ENCODE measurements at regions not wholly inside any gene's neighbourhood (a gene's known extent, or its start where the extent isn't known, plus 50 kb on each side); places are given as distances from the start of the nearest gene placed in this dataset.

DNA sequence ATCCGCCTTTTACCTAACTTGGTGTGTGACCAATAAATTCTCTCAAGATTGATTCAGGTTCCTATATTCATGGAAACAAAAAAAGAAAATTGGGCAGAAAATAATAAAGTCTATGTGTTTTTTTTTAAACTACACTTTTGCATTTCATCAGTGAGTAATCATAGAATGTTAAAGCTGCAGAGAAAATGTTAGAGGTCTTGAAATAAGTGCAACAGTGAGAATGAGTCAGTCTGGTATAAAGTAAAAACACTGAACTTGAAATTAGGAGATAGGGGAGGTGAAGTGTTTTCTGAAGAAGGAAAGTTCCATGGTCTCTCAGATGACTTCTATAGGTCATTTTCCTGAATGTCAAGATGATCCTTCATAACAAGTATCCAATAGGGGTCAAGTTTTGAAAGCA is 202.6 kb upstream of the NRP1 start:
- no peak for DNase-seq

DNA sequence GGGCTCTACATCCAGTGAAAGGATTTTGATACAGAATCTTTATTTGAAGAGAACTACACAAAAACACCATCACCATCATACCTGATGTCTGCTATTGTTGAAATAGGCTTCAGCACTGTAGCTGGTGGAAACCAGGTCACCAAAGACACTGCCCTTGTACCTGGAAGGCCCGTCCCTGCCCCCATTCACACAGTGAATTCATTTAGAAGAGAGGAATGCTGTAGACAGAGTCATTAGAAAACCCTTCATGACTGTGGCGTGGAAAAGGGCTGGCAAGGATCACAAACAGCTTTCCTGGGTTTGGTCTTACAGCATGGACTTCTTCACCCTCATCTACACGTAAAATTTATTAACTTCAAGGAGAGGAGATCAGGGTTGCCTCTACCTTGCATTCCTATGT is 202.0 kb upstream of the NRP1 start:
- no peak for DNase-seq

DNA sequence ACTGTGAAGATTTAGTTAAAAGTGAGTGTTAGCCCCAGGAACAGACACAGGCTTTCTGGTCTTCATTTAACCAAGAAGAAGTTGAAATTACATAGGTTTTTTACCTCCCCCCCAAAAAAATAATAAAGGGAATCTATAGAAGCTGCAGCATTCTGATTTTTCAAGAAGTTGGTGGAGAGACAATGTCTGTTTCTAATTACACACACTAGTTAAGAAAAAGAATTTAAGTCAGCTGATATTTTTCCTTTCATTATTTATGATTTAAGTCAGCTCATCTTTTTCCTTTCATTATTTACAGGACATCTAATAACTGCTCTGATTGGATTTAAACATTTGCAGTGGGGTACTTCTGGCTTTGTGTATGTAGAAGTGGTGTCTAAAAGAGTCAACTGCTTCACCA is 201.4 kb upstream of the NRP1 start:
- no peak for DNase-seq

DNA sequence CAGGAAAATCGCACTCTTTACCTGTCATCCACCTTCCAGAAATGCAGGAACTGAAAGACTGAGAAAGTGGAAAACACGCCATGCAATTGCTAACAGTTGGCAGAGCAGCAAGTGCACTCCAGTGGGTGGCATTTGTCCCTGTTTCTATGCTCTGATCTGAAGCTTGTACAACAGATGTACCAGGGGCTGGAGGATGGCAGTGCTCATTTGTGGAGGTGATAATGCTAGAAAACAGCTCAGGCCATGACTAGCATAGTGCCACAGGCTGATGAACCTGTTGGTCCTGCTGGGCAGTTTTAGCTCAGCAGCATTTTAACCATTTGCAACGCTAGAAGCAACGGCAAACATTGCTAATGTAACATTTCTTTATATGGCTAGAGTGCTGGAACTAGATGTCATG is 199.9 kb upstream of the NRP1 start:
- no peak for DNase-seq

DNA sequence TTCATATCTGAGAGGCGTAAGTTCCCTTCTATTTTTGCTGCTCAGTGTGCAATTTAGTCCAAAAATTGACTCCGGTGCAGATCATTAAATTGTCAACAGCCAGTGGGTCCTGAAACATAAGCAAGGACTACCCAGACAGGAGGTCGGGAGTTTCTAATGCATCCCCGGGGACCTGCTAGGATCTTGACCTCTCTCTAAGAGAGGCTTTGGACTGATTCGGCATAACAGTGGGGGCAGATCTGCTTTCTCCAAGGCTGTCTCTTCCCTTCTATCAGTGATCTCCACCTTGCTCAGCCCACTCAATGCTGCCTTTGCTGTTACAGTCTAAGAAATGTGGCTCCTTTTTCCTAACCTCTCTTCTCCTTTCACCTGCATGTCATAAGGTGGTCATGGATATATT is 199.1 kb upstream of the NRP1 start:
- no peak for DNase-seq

DNA sequence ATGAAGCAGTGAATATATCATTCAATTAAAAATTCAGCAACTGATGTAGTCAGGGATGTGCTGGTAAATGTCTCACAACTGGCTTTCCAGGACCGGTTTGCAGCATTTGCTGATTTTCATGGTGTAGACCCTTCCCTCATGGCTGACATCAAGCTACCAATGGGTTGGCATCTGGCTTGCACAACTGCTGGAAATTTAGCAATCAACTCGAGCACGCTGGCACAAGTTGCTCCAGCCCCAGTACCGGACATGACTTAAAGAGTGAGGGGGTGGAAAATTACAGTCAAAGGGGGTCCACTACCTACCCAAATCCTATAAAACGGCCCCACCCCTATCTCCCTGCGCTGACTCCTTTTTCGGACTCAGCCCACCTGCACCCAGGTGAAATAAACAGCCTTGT is 198.4 kb upstream of the NRP1 start:
- DNase-seq, result no peak

DNA sequence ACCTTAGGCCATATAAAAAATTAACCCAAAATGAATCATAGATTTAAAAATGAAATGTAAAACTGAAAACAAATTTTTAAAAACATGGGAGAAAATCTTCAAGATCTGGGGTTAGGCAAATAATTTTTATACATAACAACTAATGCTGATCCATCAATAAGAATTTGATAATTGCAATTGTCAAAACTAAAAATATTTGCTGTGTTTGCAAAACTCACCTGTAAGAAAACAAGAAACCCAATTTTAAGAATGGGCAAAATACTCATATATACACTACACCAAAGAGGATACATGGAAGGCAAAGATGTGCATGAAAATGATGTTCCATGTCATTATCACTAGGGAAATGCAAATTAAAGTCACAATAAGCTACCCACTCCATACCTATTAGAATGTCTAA is 194.8 kb upstream of the NRP1 start:
- DNase-seq, result no peak

DNA sequence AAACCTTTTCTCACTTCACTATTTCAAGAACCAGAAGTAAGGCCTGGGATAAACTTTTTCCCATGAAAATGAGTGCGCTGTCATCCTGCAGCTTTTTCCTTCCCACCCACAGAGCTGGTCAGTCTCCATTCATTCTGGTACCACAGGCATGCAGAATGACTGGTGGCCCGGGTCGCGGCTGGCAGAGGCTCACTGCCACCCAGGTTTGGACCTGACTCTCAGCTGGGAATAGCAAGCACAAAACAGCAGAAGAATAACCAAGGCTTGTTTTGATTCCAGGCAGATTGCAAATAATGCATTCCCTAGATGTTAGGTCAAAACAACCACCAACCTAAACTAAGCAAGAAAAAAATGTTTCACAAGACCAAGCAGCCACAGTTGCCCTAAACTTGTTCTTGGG is 190.5 kb upstream of the NRP1 start:
- DNase-seq, result no peak

DNA sequence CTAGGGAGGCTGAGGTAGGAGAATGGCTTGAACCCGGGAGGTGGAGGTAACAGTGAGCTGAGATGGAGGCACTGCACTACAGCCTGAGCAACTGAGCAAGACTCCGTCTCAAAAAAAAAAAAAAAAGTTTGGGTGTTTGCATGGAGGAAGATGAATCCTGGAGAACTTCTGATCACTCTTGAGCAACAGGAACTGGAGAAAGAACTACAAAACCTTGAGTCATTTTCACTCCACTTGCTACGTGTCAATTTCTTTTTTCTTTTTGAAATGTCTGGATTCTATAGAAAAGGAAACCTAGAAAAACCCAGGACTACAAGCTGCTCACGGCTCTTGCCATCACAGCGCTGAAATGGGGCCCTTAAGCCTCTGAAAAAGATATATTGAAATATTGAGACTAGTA is 189.6 kb upstream of the NRP1 start:
- no peak for DNase-seq

DNA sequence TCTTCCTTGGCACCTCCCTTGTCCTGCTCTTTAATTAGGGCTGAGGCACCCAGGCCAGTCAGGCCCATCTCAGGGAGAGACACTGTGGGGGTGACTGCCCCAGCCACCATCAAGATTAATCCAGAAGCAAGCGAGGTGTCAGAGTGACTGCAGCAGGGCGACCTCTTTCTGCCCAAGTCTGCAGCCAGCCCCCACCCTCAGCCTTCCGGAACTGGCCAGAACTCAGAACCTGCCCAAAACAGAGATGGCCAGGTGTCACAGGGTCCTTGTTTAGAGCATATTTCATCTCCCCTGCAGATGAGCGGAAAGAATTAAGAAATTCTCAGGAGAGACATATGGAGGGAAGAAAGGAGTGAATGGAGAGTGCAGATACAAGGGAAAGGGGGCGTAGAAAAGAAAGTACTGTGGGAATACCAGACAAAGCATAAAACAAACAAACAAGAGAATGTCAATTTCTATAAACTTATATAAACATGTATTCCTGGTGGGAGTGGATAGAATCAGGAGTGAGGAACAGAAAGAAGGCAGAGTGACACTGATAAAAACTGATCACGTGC is 188.8 kb upstream of the NRP1 start:
- DNase-seq, result no peak

DNA sequence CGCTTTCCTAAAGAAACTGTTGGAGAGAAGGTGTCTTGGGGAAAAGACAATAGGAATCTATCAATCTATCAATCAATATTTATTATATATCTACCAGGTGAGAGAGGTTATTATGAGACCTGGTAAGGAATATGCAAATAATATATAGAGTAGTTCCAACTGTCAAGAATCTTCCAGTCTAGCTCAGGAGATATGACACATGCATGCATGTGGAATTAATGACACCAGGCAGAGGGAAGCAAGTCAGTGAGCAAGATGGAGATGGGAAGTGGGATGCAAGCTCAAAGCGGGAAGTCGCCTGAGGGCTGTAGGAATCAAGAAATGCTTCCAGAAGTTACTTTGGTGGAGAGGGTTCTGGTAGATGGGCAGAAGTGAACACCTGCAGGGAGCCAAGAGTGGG is 187.4 kb upstream of the NRP1 start:
- no peak for DNase-seq

DNA sequence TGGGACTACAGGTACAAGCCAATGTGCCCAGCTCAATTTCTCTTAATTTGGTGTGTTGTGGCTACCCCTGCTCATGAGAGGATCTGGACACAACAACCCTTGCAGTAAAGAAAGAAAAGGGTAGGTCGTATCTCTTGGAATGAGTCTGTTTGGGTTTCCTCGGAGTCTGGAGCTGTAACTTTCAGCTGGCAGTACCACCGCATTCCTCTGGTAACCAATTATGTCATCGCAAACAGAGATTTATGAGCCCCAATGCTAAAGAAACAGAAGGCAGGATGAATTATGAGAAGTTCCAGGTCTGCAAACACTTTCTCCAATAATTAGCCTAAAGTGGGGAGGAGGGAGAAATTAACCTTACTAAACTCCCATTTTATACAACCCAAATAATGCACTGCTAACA is 186.6 kb upstream of the NRP1 start:
- DNase-seq, result no peak

DNA sequence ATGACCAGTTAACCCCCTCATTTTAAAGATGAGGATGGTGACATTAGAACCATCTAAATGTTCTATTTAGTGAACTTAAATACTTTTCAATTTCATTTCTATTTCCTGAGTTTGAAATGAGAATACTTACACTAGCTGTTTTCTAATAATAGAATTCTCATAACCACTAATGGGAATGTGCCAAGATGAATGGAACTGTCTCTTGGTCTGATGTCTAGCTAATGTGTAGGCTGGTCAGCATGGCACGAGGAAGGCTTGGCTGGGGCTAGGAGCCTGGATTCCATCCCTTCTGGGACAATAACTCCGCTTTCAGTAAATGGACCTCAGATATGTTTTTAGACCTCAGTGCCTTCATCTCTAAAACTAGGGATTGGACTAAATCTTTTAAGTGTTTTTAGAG is 185.8 kb upstream of the NRP1 start:
- DNase-seq, result no peak

DNA sequence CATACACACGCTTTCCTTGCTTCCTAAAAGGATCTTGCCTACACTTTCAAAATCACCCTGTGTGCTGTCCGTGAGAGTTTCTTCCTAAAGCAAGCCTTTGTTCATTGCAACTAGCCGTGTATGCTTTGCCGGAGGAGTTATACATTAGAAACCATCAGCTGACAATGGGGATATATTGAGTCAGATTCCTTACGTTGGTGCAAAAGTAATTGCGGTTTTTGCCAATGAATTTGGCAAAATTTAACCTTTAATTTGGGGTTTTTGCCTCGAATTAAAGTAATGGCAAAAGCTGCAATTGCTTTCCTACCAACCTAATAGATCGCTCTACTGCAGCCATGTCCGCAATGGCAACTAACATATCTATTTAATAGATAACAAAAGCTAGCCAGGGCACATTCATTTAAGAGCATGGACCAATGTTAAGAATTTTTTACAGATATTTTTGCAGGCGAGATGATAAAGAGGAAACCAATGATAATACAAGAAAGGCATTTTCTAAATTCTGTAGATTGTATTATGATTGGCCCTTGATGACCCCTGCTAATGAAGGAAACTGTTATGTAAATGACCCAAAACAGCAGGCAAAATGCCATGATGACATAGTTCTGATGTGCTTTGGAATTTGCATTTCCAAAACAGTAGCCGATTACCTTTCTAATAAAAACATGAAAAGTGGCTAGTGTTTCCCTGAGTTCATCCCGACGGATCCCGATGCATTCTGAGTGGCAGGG is 184.8 kb upstream of the NRP1 start:
- DNase-seq, result no peak

DNA sequence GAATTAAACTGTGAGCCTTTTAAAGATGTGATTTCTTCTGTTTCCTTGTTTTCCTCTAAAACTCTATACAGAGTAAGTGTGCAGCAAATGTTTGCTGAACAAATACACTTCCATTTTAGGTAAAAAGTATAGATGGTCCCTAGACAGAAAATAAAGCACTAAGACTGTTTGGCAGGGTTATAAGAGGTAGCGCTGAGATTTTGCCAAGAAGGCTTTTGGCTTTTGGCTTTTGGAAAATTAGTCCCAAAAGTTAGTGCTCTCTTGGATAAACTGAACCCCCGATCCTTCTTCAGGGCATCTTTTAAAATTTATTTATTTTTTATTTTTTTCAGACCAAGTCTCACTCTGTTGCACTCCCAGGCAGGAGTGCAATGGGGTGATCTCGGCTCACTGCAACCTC is 175.7 kb upstream of the NRP1 start:
- no peak for DNase-seq

DNA sequence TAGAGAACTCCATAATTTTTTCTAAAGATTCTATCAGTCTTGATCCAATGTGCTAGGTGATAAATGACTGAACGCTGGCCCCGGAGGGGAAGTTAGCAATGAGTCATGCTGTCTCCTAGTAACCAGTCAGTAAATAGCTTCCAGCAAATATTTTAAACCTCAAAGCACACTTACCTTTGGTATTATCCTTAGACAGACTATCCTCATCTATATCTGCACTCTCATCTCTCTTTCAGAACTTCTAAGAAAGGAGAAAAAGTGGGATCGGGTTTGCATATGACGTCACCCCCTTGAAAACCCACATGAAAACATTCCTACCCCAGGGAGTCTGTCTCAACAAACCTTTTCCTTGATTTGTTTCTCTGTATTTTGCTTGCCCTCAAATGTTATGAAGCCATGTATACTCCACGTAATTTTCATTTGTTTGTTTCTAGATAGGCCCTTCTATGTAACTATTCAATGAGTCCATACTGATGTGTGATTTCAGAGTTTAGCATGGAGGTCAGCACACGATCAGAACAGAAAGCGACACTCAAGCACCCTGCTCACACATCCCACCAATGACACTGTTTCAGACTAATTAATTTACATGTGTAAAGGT is 174.9 kb upstream of the NRP1 start:
- peak in 1 of 5 donors; percentile 46 for DNase-seq

DNA sequence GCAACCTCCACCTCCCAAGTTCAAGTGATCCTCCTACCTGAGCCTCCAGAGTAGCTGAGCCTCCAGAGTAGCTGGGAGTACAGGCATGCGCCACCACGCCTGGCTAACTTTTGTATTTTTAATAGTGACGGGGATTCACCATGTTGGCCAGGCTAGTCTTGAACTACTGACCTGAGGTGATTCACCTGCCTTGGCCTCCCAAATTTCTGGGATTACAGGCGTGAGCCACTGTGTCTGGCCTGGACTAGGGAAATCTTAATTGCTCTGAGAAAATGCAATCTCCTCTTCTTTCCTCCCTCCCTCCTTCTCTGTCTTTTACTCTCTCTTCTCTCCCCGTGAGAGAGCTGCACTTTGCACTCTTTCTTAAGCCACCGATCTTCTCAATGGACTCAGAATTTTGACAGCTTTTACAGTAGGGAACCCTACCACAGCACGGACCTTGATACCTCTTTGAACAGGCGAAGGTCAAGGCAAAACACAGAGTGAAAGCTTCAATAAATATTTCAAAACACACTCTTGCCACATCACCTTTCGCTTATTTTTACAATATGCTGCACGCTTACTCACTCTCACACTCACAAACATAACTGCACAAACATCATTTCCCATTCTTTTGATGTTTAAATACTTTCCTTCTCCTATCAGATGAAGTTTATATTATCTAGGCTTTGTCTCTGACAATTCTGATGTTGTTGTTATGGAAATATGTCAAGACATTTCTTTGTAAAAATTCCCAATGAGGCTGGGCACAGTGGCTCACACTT is 173.4 kb upstream of the NRP1 start:
- no peak for DNase-seq

DNA sequence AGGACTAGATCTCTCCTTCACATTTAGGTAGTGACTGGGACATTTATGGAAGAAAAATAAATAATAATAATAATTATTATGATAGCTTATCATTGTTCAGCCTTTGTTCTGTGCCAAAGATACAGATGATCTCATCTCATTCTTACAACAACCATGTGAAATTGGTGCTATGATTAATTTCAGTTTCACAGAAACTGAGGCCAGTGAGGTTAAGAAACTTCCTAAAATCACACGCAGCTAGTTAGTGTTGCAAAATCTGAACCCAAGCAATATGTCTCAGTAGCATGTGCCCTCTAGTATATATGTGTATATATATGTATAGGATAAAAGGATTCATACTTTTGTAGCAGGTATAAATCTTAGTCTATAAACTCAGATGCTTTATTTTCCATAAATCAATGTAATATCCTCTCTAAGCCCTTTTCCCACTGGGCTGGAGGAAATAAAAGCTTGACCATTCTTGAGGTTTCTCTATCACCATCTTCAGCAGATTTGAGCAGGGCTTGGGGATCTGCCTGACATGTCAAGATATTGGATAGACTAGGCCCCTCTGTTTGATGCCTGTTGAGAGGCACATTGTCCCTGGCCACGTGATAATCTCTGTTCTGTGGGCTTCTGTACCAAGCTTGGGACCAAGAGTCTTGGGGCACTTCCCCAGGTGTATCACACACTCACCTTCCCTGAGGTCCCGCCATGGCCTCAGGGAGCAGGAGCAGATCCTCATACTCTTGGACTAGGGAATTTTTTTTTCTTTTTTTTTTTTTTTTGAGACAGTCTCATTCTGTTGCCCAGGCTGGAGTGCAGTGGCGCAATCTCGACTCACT is 172.6 kb upstream of the NRP1 start:
- DNase-seq, result peak in 1 of 5 donors; percentile 25

DNA sequence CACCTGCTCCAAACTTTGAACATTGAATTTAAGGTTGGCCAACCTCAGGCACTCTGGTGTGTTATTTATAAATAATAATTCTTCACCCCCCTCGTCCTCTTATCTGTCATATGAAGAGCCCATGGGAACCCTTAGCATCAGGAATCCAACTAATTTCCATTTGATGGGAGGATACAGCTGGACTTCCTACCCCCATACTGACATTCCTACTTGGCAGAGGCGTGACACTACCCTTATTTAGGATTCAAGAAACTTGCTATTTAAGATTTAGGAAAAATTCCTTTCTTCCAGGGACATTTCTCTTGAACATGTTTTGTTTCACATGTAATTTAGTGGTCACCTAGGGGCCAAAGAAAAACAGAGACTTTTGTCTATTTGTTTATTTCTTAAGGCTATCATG is 171.9 kb upstream of the NRP1 start:
- DNase-seq, result no peak

DNA sequence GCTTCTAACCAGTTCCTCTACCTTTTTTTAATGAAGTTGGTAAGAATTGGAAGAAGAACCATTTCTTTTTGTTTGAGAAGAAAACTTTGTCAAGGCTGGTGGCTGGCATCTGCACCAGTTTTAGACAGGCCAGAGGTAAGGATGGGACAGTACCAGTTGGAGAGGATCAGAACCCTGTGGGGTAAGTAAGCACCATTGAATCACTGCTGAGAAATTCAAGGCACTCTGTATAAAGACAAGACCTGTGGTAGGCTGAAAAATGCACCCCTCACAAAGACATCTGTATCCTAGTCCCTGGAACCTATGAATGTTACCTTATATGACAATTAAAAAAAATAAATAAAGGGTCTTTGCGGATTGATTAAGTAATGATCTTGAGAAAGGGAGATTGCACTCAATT is 166.7 kb upstream of the NRP1 start:
- DNase-seq, result no peak

DNA sequence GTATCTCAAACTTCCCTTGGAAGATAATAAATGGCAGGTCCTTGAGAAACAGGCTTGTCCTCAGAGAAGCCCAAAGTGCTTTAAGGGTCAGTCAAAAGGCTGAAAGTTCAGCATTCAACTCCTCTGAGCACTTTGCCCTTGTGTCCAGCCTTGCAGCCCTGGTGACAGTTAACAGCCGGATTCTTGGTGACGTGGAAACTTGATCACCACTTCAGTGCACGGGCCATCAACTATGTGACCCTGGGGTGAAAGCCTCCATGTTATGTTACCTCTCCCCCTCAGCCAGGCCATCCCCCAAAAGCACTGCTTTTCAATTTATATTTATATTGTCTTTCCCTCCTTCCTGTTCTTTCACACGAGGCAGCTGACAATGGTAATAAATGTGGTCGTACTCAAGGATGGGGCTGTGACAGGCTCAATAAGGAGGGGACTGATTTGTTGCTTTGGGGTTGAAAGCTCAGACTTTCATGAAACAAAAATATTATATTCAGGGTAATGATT is 164.0 kb upstream of the NRP1 start:
- DNase-seq, result no peak

DNA sequence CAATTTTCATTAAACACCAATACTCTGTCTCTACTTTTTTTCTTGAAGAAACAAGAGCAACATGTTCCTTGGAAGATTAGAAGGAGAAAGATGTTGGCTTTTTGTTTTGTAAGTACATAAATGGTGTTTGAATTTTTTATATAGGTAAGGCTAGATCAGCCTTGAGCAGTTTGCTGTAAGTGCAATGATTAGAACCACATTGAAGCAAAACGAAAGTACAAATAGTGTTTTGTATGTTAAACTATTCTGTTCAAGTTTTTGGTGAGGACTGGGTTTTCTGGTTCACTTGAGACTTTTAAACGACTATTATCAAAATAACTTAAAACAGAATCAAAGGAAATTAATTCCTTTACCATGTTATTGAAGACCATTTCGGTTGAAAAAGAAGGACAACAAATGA is 162.9 kb upstream of the NRP1 start:
- DNase-seq, result no peak

DNA sequence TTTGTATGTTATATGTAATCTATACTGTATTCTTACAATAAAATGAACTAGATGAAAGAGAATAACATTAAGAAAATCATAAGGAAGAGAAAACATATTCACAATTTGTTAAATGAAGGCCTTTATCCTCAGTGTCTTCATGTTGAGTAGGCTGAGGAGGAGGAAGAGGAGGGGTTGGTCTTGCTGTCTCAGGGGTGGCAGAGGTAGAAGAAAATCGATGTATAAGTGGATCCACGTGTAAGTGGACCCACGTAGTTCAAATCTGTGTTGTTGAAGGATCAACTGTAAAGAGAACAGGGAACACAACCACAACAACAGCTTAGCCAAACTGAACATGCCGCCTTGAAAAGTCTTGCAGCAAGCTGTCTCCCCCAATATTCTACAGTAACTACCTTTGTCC is 161.6 kb upstream of the NRP1 start:
- DNase-seq, result no peak

Data from T-helper 1 cell (primary cell).